SK-N-SH (cell line): ENCODE measurements at regions not wholly inside any gene's neighbourhood (a gene's known extent, or its start where the extent isn't known, plus 50 kb on each side); places are given as distances from the start of the nearest gene placed in this dataset.

Experiments
- CTCF ChIA-PET: fragments of 300-600, 350-600 bp; formaldehyde crosslinking; extraction: SDS; loops from one replicate; lab custom pipeline; 2021; lab: Yijun Ruan, JAX
- POLR2A ChIA-PET: fragments of 350-600 bp; sonication (Branson Sonifier 250); formaldehyde crosslinking; extraction: SDS; loops from one replicate; lab custom pipeline; 2020; ENCODE audit warnings: antibody characterized with exemption, inconsistent platforms; lab: Yijun Ruan, JAX
- DNase-seq: peaks from one replicate; pipeline ENCODE4 v3.0.0; 2012
- H2AFZ ChIP-seq: fragments of 200-600 bp; sonication (generic); 2 replicates; pipeline ENCODE4 v1.8.1; 2016; ENCODE audit warnings: antibody characterized with exemption, mild to moderate bottlenecking, low read depth
- H3F3A ChIP-seq: fragments of 200-600 bp; sonication (generic); replicated peaks from 2 replicates; pipeline ENCODE3; 2016; ENCODE audit warnings: antibody characterized with exemption, mild to moderate bottlenecking; ENCODE audit not compliant: insufficient read depth
- H3K27ac ChIP-seq, 2 experiments: fragments of 200-500 bp in 1 of 2; fragments of 200-600 bp in 1 of 2; sonication (Bioruptor generic) in 1 of 2; sonication (generic), shearing (Covaris generic) in 1 of 2; 2 replicates each; pipeline versions ENCODE4 v1.5.1 to v1.6.1; 2014 to 2016; ENCODE audit warnings: low read depth in 2 of 2, inconsistent platforms in 1 of 2, low read length in 1 of 2, mild to moderate bottlenecking in 1 of 2, mixed read lengths in 1 of 2
- H3K27me3 ChIP-seq: fragments of 200-600 bp; sonication (generic), shearing (Covaris generic); 2 replicates; pipeline ENCODE4 v1.6.1; 2016; ENCODE audit warnings: mixed run types; ENCODE audit not compliant: insufficient read depth
- H3K36me3 ChIP-seq, 2 experiments: fragments of 200-500 bp in 1 of 2; fragments of 200-600 bp in 1 of 2; sonication (Bioruptor generic) in 1 of 2; sonication (generic) in 1 of 2; replicated peaks in 1 of 2; 2 replicates each; pipeline versions ENCODE3 to v1.5.1; 2014 to 2016; ENCODE audit warnings: low read length in 1 of 2, mild to moderate bottlenecking in 1 of 2; ENCODE audit not compliant: insufficient read depth in 2 of 2, control insufficient read depth in 1 of 2
- H3K4me1 ChIP-seq, 2 experiments: fragments of 200-500 bp in 1 of 2; fragments of 200-600 bp in 1 of 2; sonication (Bioruptor generic) in 1 of 2; sonication (generic), shearing (Covaris generic) in 1 of 2; 2 replicates each; pipeline versions ENCODE4 v1.5.1 to v1.6.1; 2014 to 2016; ENCODE audit warnings: low read depth in 1 of 2, low read length in 1 of 2, mixed run types in 1 of 2; ENCODE audit not compliant: insufficient read depth in 2 of 2, control insufficient read depth in 1 of 2
- H3K4me2 ChIP-seq: fragments of 200-600 bp; sonication (generic), shearing (Covaris generic); 2 replicates; pipeline ENCODE4 v1.6.1; 2017; ENCODE audit warnings: mixed run types
- H3K4me3 ChIP-seq, 2 experiments: fragments of 200-500 bp in 1 of 2; fragments of 200-600 bp in 1 of 2; sonication (Bioruptor generic) in 1 of 2; sonication (generic), shearing (Covaris generic) in 1 of 2; 2 replicates each; pipeline versions ENCODE4 v1.5.1 to v1.8.1; 2014 to 2016; ENCODE audit warnings: low read depth in 2 of 2, inconsistent platforms in 1 of 2, low read length in 1 of 2, mild to moderate bottlenecking in 1 of 2, mixed read lengths in 1 of 2, moderate library complexity in 1 of 2
- H3K79me2 ChIP-seq: fragments of 200-600 bp; sonication (generic); 2 replicates; pipeline ENCODE4 v1.8.1; 2017; ENCODE audit warnings: mild to moderate bottlenecking; ENCODE audit not compliant: insufficient read depth
- H3K9ac ChIP-seq: fragments of 200-600 bp; sonication (generic); 2 replicates; pipeline ENCODE4 v1.6.1; 2017; ENCODE audit warnings: mixed run types
- H3K9me2 ChIP-seq: fragments of 200-600 bp; sonication (generic); 2 replicates; pipeline ENCODE4 v1.6.1; 2017; ENCODE audit warnings: mixed run types
- H3K9me3 ChIP-seq: fragments of 200-600 bp; sonication (generic); 2 replicates; pipeline ENCODE4 v1.6.1; 2017; ENCODE audit warnings: mixed run types, mild to moderate bottlenecking, moderate library complexity
- H4K20me1 ChIP-seq: fragments of 200-600 bp; sonication (generic); 2 replicates; pipeline ENCODE4 v1.6.1; 2017; ENCODE audit warnings: mild to moderate bottlenecking, mixed run types; ENCODE audit not compliant: insufficient read depth
- EP300 ChIP-seq, 2 experiments: IDR thresholded peaks; 2 replicates each; pipeline versions ENCODE4 v1.4.0 to v1.6.1; 2012; ENCODE audit warnings: borderline replicate concordance in 1 of 2, low read depth in 1 of 2, low read length in 1 of 2
- EZH2phosphoT487 ChIP-seq: fragments of 200-600 bp; sonication (generic); IDR thresholded peaks from 2 replicates; pipeline ENCODE4 v1.6.1; 2017; ENCODE audit warnings: low read depth, mixed run types, mild to moderate bottlenecking, antibody characterized with exemption, moderate library complexity, borderline replicate concordance
- GABPA ChIP-seq: IDR thresholded peaks from 2 replicates; pipeline ENCODE4 v1.4.0; 2012; ENCODE audit warnings: low read depth, mild to moderate bottlenecking
- GATA2 ChIP-seq: sonication (generic); formaldehyde crosslinking; IDR thresholded peaks from 2 replicates; pipeline ENCODE4 v1.5.0; 2020; ENCODE audit warnings: mild to moderate bottlenecking, missing genetic modification reagents
- JUND ChIP-seq: IDR thresholded peaks from 2 replicates; pipeline ENCODE4 v1.4.0; 2012
- NFIC ChIP-seq: IDR thresholded peaks from 2 replicates; pipeline ENCODE4 v1.4.0; 2012; ENCODE audit warnings: borderline replicate concordance
- NRF1 ChIP-seq: IDR thresholded peaks from 2 replicates; pipeline ENCODE4 v1.6.1; 2012; ENCODE audit warnings: low read depth, mild to moderate bottlenecking, low read length
- RCOR1 ChIP-seq: fragments of 150-350 bp; IDR thresholded peaks from 2 replicates; pipeline ENCODE4 v1.6.1; 2017; ENCODE audit warnings: antibody characterized with exemption, low read length
- RFX5 ChIP-seq: IDR thresholded peaks from 2 replicates; pipeline ENCODE4 v1.6.1; 2012; ENCODE audit warnings: mild to moderate bottlenecking, improper control_type of control experiment, low read length
- RXRA ChIP-seq: IDR thresholded peaks from 2 replicates; pipeline ENCODE4 v1.4.0; 2012; ENCODE audit warnings: low read depth, mild to moderate bottlenecking, borderline replicate concordance
- TAF1 ChIP-seq: IDR thresholded peaks from 2 replicates; pipeline ENCODE4 v1.6.1; 2012; ENCODE audit warnings: low read depth, mild to moderate bottlenecking, low read length, moderate library complexity, borderline replicate concordance
- TCF12 ChIP-seq: IDR thresholded peaks from 2 replicates; pipeline ENCODE4 v1.4.0; 2012
- TEAD4 ChIP-seq: IDR thresholded peaks from 2 replicates; pipeline ENCODE4 v1.4.0; 2012; ENCODE audit warnings: mild to moderate bottlenecking, borderline replicate concordance; ENCODE audit not compliant: insufficient read depth
- YY1 ChIP-seq: IDR thresholded peaks from 2 replicates; pipeline ENCODE4 v1.4.0; 2012; ENCODE audit warnings: low read depth, mild to moderate bottlenecking
- WGBS: methylation state at CpG from one replicate; pipeline ENCODE4 v1.1.6; 2017; ENCODE audit warnings: low lambda C conversion rate; 5-methylcytosine and 5-hydroxymethylcytosine counted together
- TF ChIP-seq, protein P1 (sequence below): IDR thresholded peaks from 2 replicates; pipeline ENCODE4 v1.4.0; 2012; ENCODE audit warnings: low read depth, borderline replicate concordance
- TF ChIP-seq, protein P2 (sequence below): IDR thresholded peaks from 2 replicates; pipeline ENCODE4 v1.4.0; 2012; ENCODE audit warnings: low read depth, borderline replicate concordance
- TF ChIP-seq, protein P3 (sequence below): IDR thresholded peaks from 2 replicates; pipeline ENCODE4; 2012
- TF ChIP-seq, protein P4 (sequence below): fragments of 150-350 bp; IDR thresholded peaks from 2 replicates; pipeline ENCODE4 v1.6.1; 2017; ENCODE audit warnings: antibody characterized with exemption, low read length, low read depth, borderline replicate concordance

DNA sequence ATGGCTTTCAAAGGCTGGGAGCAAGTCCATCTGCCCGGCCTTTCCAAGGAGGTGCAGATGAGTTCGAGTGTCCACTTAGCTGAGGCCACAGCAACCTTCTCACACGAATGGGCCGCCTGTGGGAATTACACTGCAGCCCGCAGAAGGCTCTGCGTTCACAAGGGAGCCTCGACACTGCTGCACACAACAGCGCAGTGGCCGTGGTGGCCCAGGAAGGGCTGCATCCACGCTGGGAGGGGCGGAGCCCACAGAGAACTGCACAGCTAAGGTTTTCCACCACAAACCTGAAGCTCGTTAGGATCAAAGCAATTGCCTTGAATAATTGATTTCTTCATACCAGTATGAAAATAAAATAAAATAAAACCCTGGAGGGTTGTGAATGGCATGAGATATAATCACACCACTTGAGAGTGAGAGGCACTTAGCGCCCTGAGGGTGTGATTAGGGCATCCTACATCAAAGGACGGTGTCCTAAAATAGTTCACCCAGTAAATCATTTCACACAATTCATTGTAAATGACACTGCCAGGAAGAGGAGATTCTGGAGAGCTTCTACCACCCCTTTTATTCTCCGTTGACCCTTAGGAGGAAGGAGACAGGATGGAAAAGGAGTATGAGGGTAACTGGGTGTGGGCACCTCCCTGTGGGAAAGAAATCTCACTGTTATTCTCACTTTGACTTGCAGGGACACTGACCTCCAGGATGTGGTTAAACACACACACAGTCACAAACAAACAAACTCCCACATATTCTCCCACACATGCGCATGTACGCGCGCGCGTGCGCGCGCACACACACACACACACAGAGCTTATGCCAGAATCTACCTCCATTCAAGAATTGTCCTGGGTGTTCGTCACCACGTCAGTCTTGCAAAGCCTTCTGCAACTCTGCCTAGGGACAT, 256.6 kb upstream of the ID2 start (continued):
- TF ChIP-seq EZH2phosphoT487 (no peak), EP300 (IDR thresholded peaks at IDR 0.05; ENCODE audit: borderline replicate concordance in 1 of 2, low read depth in 1 of 2, low read length in 1 of 2) (no peak), RCOR1 (no peak), GATA2 (CRISPR knock-in tag) (no peak), TAF1 (no peak), YY1 (no peak), TCF12 (no peak)
- TF ChIP-seq, protein P1, sequence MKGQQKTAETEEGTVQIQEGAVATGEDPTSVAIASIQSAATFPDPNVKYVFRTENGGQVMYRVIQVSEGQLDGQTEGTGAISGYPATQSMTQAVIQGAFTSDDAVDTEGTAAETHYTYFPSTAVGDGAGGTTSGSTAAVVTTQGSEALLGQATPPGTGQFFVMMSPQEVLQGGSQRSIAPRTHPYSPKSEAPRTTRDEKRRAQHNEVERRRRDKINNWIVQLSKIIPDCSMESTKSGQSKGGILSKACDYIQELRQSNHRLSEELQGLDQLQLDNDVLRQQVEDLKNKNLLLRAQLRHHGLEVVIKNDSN, result no peak
- TF ChIP-seq, protein P2, sequence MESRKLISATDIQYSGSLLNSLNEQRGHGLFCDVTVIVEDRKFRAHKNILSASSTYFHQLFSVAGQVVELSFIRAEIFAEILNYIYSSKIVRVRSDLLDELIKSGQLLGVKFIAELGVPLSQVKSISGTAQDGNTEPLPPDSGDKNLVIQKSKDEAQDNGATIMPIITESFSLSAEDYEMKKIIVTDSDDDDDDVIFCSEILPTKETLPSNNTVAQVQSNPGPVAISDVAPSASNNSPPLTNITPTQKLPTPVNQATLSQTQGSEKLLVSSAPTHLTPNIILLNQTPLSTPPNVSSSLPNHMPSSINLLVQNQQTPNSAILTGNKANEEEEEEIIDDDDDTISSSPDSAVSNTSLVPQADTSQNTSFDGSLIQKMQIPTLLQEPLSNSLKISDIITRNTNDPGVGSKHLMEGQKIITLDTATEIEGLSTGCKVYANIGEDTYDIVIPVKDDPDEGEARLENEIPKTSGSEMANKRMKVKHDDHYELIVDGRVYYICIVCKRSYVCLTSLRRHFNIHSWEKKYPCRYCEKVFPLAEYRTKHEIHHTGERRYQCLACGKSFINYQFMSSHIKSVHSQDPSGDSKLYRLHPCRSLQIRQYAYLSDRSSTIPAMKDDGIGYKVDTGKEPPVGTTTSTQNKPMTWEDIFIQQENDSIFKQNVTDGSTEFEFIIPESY, result no peak

DNA sequence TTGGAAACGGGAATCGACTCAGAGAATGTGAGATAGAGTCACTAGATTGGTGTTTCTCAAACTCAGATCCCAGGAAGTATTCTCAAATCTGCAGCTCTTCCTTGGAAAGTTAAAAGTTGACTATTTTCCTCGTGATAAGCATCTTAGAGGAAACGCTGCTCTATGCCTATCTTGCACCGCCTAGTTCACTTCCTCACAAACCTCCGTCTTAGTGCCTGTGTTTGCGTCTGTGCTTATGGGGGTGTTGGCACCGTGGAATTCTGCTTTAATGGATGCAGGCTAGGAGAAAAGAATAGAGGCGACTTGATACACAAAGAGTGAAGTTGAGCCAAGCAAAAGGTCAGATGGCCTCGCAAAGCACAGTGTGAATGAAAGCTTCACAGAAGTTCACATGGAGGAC, 255.3 kb upstream of the ID2 start:
- Histone ChIP-seq H3K36me3 (no peaks in the 10 kb centered on the region), H3K9me3 (no peaks in the 10 kb centered on the region), H3K4me3 (no peak overlapping the region), H3K9ac (no peak overlapping the region), H3K4me1 (no peaks in the 10 kb centered on the region; a peak in 1 of 4 replicates), H3K27me3 (no peaks in the 10 kb centered on the region; the same call in 1 of the 2 replicates), H4K20me1 (no peaks in the 10 kb centered on the region), H3K27ac (no peak overlapping the region), H3K79me2 (no peaks in the 10 kb centered on the region), H3K9me2 (no peaks in the 10 kb centered on the region), H3K4me2 (no peak overlapping the region), H3F3A (no peaks in the 10 kb centered on the region), H2AFZ (no peak overlapping the region)
- no peak for DNase-seq
- POLR2A ChIA-PET, result no interaction called here
- 70% methylated on average over 10 of the region's 10 CpGs for WGBS
- CTCF ChIA-PET, result no interaction called here
- TF ChIP-seq, protein P3, sequence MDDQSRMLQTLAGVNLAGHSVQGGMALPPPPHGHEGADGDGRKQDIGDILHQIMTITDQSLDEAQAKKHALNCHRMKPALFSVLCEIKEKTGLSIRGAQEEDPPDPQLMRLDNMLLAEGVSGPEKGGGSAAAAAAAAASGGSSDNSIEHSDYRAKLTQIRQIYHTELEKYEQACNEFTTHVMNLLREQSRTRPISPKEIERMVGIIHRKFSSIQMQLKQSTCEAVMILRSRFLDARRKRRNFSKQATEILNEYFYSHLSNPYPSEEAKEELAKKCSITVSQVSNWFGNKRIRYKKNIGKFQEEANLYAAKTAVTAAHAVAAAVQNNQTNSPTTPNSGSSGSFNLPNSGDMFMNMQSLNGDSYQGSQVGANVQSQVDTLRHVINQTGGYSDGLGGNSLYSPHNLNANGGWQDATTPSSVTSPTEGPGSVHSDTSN, result no peak
- TF ChIP-seq, protein P1, result no peak
- TF ChIP-seq, protein P4, sequence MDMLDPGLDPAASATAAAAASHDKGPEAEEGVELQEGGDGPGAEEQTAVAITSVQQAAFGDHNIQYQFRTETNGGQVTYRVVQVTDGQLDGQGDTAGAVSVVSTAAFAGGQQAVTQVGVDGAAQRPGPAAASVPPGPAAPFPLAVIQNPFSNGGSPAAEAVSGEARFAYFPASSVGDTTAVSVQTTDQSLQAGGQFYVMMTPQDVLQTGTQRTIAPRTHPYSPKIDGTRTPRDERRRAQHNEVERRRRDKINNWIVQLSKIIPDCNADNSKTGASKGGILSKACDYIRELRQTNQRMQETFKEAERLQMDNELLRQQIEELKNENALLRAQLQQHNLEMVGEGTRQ, result no peak
- TF ChIP-seq EZH2phosphoT487 (no peak), YY1 (no peak), NRF1 (no peak), RXRA (no peak), RCOR1 (no peak), NFIC (no peak), EP300 (IDR thresholded peaks at IDR 0.05; ENCODE audit: borderline replicate concordance in 1 of 2, low read depth in 1 of 2, low read length in 1 of 2) (no peak), RFX5 (no peak), TEAD4 (no peak), GABPA (no peak), JUND (no peak)
